Neural progenitor cell (in vitro differentiated cells): ENCODE measurements at regions not wholly inside any gene's neighbourhood (a gene's known extent, or its start where the extent isn't known, plus 50 kb on each side); places are given as distances from the start of the nearest gene placed in this dataset.

Source experiments
- DNase-seq: peaks from one replicate; pipeline ENCODE4 v3.0.0-alpha.2; 2016; ENCODE audit warnings: low spot score
- H2AFZ ChIP-seq: fragments of 200-600 bp; sonication (generic); replicated peaks from 2 replicates; pipeline ENCODE4 v1.6.1; 2016; ENCODE audit warnings: antibody characterized with exemption
- H3F3A ChIP-seq: fragments of 200-600 bp; sonication (generic); 2 replicates; pipeline ENCODE4 v1.6.1; 2016; ENCODE audit warnings: antibody characterized with exemption, low read depth
- H3K27ac ChIP-seq: fragments of 200-600 bp; sonication (generic); 2 replicates; pipeline ENCODE4 v1.5.1; 2016; ENCODE audit warnings: mild to moderate bottlenecking
- H3K27me3 ChIP-seq: fragments of 200-600 bp; sonication (generic); 2 replicates; pipeline ENCODE4 v1.6.1; 2016; ENCODE audit warnings: mild to moderate bottlenecking, moderate library complexity
- H3K36me3 ChIP-seq: fragments of 200-600 bp; sonication (generic); 2 replicates; pipeline ENCODE4 v1.5.1; 2016
- H3K4me1 ChIP-seq: fragments of 200-600 bp; sonication (generic); 2 replicates; pipeline ENCODE4 v1.6.1; 2016; ENCODE audit warnings: mixed run types
- H3K4me2 ChIP-seq: fragments of 200-600 bp; sonication (generic); 2 replicates; pipeline ENCODE4 v1.6.1; 2016
- H3K4me3 ChIP-seq: fragments of 200-600 bp; sonication (generic); 2 replicates; pipeline ENCODE4 v1.5.1; 2016
- H3K79me2 ChIP-seq: fragments of 200-600 bp; sonication (generic); 2 replicates; pipeline ENCODE4 v1.6.1; 2016; ENCODE audit warnings: low read depth
- H3K9ac ChIP-seq: fragments of 200-600 bp; sonication (generic); 2 replicates; pipeline ENCODE4 v1.6.1; 2016
- H3K9me3 ChIP-seq: fragments of 200-600 bp; sonication (generic); 2 replicates; pipeline ENCODE4 v1.5.1; 2016; ENCODE audit warnings: low read depth
- H4K20me1 ChIP-seq: fragments of 200-600 bp; sonication (generic); 2 replicates; pipeline ENCODE4 v1.6.1; 2016; ENCODE audit warnings: low read depth
- H3K27ac Mint-ChIP-seq: 3 replicates; pipeline ENCODE4 v1.8.0; 2021; ENCODE audit warnings: mixed read lengths
- H3K27me3 Mint-ChIP-seq: 2 replicates; pipeline ENCODE4 v1.8.0; 2022; ENCODE audit warnings: low read depth, mild to moderate bottlenecking, inconsistent platforms, moderate library complexity, mixed read lengths; ENCODE audit not compliant: insufficient read depth
- H3K36me3 Mint-ChIP-seq: 3 replicates; pipeline ENCODE4 v1.8.0; 2021; ENCODE audit warnings: mixed read lengths
- H3K4me1 Mint-ChIP-seq: 3 replicates; pipeline ENCODE4 v1.8.0; 2021; ENCODE audit warnings: mixed read lengths
- H3K4me3 Mint-ChIP-seq: 3 replicates; pipeline ENCODE4 v1.8.0; 2021; ENCODE audit warnings: mild to moderate bottlenecking, moderate library complexity, mixed read lengths
- H3K9me3 Mint-ChIP-seq: 3 replicates; pipeline ENCODE4 v1.8.0; 2020; ENCODE audit warnings: mixed read lengths
- EZH2 ChIP-seq: fragments of 200-600 bp; sonication (generic); IDR thresholded peaks from 2 replicates; pipeline ENCODE4 v1.6.1; 2017; ENCODE audit warnings: antibody characterized with exemption, mild to moderate bottlenecking, moderate library complexity
- EZH2phosphoT487 ChIP-seq: fragments of 200-600 bp; sonication (generic); IDR thresholded peaks from 2 replicates; pipeline ENCODE4 v1.6.1; 2017; ENCODE audit warnings: antibody characterized with exemption
- TF ChIP-seq, protein P1 (sequence below): fragments of 200-600 bp; sonication (generic); IDR thresholded peaks from 2 replicates; pipeline ENCODE4 v1.5.1; 2017; ENCODE audit warnings: antibody characterized with exemption, mild to moderate bottlenecking

DNA sequence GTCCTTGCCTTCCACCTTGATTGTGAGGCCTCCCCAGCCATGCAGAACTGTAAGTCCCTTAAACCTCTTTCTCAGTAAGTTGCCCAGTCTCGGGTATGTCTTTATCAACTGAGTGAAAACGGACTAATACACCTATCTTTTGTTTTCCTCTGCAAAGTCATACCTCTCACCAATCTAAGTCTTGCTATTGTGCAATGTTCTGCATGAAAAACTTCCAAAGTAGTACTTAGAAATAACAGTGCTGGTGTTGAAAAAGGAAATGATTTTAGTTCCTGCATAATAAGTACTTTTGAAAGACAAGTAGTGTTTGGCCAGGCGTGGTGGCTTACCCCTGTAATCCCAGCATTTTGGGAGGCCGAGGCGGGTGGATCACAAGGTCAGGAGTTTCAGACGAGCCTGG is 573.5 kb downstream of the ANKRD50 start:
- Mint-ChIP-seq H3K36me3 (no peaks in the 10 kb centered on the region), H3K4me1 (no peaks in the 10 kb centered on the region), H3K9me3 (peaks cover 10% of the 10 kb centered on the region), H3K27me3 (no peaks in the 10 kb centered on the region), H3K4me3 (no peak overlapping the region), H3K27ac (no peak overlapping the region)
- peaks cover 5% of the 10 kb centered on the region for H3K4me1 ChIP-seq
- TF ChIP-seq, protein P1, sequence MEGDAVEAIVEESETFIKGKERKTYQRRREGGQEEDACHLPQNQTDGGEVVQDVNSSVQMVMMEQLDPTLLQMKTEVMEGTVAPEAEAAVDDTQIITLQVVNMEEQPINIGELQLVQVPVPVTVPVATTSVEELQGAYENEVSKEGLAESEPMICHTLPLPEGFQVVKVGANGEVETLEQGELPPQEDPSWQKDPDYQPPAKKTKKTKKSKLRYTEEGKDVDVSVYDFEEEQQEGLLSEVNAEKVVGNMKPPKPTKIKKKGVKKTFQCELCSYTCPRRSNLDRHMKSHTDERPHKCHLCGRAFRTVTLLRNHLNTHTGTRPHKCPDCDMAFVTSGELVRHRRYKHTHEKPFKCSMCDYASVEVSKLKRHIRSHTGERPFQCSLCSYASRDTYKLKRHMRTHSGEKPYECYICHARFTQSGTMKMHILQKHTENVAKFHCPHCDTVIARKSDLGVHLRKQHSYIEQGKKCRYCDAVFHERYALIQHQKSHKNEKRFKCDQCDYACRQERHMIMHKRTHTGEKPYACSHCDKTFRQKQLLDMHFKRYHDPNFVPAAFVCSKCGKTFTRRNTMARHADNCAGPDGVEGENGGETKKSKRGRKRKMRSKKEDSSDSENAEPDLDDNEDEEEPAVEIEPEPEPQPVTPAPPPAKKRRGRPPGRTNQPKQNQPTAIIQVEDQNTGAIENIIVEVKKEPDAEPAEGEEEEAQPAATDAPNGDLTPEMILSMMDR: no peak
- TF ChIP-seq EZH2phosphoT487 (no peak), EZH2 (no peak)
- no peak overlapping the region for H3K4me3 ChIP-seq
- H3K9ac ChIP-seq: no peak overlapping the region
- H3K27ac ChIP-seq: no peak overlapping the region
- no peak overlapping the region for H3K4me2 ChIP-seq
- DNase-seq: no peak
- no peaks in the 10 kb centered on the region for H3F3A ChIP-seq
- no peaks in the 10 kb centered on the region for H3K79me2 ChIP-seq
- H3K27me3 ChIP-seq: no peaks in the 10 kb centered on the region
- no peaks in the 10 kb centered on the region for H4K20me1 ChIP-seq
- no peak overlapping the region for H2AFZ ChIP-seq
- peaks cover 2% of the 10 kb centered on the region for H3K9me3 ChIP-seq
- H3K36me3 ChIP-seq: no peaks in the 10 kb centered on the region

DNA sequence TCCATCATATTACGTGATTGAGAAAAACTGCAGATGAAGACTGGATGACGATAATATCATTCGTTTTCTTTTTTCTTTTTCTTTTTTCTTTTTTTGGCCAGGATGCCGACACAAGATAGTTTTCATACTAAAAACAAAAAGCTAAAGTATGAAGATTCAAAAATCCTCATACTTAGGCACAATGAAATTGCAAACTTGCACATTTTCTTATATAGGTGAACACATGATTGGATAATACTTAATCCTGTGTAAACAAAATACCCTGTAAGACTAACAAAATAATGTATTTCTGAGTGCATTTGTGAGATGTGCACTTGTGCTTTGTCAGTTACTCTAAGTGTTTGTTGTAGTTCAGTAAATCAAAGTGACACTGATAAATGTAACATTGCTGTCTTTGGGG is 568.9 kb downstream of the ANKRD50 start:
- TF ChIP-seq, protein P1: no peak
- no peak for TF ChIP-seq EZH2
- no peak for TF ChIP-seq EZH2phosphoT487
- Mint-ChIP-seq H3K27me3 (no peaks in the 10 kb centered on the region), H3K9me3 (peaks cover 2% of the 10 kb centered on the region)

DNA sequence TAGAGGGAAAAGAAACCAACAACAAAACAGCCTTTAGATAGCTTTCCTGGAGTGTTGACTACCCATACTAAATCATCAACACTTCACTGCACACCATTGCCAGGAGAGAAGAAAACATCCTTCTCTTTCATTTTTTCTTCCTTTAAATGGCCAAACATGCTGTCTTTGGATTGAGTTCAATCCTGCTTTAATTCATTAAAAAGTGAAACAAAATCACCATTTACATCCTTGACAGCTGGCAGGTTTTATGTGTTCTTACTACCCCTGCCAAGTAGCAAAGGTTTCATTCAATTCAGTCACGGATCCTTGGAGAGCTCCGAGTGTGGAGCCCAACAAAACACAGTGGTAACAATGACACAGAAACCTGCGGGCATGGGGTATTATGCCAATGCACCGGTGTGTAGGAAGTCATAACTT is 568.3 kb downstream of the ANKRD50 start:
- Histone ChIP-seq H3K79me2 (no peaks in the 10 kb centered on the region), H3K4me3 (no peak overlapping the region), H3K9ac (no peak overlapping the region), H3K36me3 (no peaks in the 10 kb centered on the region), H3K4me1 (peaks cover 9% of the 10 kb centered on the region), H3F3A (no peaks in the 10 kb centered on the region), H3K4me2 (no peak overlapping the region), H4K20me1 (no peaks in the 10 kb centered on the region), H3K27ac (no peak overlapping the region), H2AFZ (peak overlapping the region; percentile 61), H3K9me3 (no peaks in the 10 kb centered on the region), H3K27me3 (no peaks in the 10 kb centered on the region)
- H3K36me3 Mint-ChIP-seq: no peaks in the 10 kb centered on the region
- no peak overlapping the region for H3K27ac Mint-ChIP-seq
- H3K9me3 Mint-ChIP-seq: no peaks in the 10 kb centered on the region
- H3K4me3 Mint-ChIP-seq: no peak overlapping the region
- no peak for DNase-seq
- H3K4me1 Mint-ChIP-seq: no peaks in the 10 kb centered on the region
- H3K27me3 Mint-ChIP-seq: no peaks in the 10 kb centered on the region
- TF ChIP-seq, protein P1: no peak
- no peak for TF ChIP-seq EZH2

More for the DNA sequence above, 568.9 kb downstream of the ANKRD50 start:
- Mint-ChIP-seq H3K27ac (no peak overlapping the region), H3K4me3 (no peak overlapping the region), H3K4me1 (no peaks in the 10 kb centered on the region), H3K36me3 (no peaks in the 10 kb centered on the region)
- no peaks in the 10 kb centered on the region for H3K27me3 ChIP-seq
- no peak overlapping the region for H3K9ac ChIP-seq
- H4K20me1 ChIP-seq: no peaks in the 10 kb centered on the region
- no peaks in the 10 kb centered on the region for H3F3A ChIP-seq
- no peak overlapping the region for H3K4me2 ChIP-seq
- H3K4me3 ChIP-seq: no peak overlapping the region
- H3K27ac ChIP-seq: no peak overlapping the region
- no peaks in the 10 kb centered on the region for H3K36me3 ChIP-seq
- no peaks in the 10 kb centered on the region for H3K9me3 ChIP-seq
- H3K79me2 ChIP-seq: no peaks in the 10 kb centered on the region
- no peak overlapping the region for H2AFZ ChIP-seq
- peaks cover 9% of the 10 kb centered on the region for H3K4me1 ChIP-seq
- no peak for DNase-seq

DNA sequence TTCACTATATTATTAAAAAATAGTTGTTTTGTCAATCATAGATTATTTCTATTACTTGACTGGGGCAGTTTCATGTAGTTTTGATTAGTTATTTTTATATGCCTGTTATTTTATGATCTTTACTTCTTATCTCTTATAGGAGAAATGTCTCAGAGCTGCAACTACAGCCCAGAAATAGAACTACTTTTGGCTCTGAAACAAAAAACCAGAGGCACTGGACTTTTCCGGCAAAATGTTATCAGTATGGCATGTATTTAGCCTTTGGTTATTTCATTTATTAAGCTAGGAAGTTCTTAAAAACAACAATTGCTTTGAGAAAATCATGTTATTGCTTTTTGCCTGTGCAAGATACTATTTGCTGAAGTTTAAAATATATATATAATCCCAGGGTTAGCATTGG is 566.5 kb downstream of the ANKRD50 start:
- no peaks in the 10 kb centered on the region for H3K36me3 Mint-ChIP-seq
- no peaks in the 10 kb centered on the region for H3K4me1 Mint-ChIP-seq

More for the DNA sequence above, 566.5 kb downstream of the ANKRD50 start:
- Histone ChIP-seq H3K9me3 (no peaks in the 10 kb centered on the region), H3K27ac (no peak overlapping the region), H4K20me1 (no peaks in the 10 kb centered on the region), H3K27me3 (no peaks in the 10 kb centered on the region), H3K79me2 (no peaks in the 10 kb centered on the region), H3K9ac (no peak overlapping the region), H3K4me3 (no peak overlapping the region), H2AFZ (no peak overlapping the region), H3K36me3 (no peaks in the 10 kb centered on the region), H3K4me2 (no peak overlapping the region), H3F3A (no peaks in the 10 kb centered on the region), H3K4me1 (peaks cover 9% of the 10 kb centered on the region)
- no peaks in the 10 kb centered on the region for H3K27me3 Mint-ChIP-seq
- no peaks in the 10 kb centered on the region for H3K9me3 Mint-ChIP-seq
- TF ChIP-seq, protein P1: no peak
- TF ChIP-seq EZH2phosphoT487 (no peak), EZH2 (no peak)
- H3K27ac Mint-ChIP-seq: no peak overlapping the region
- no peak for DNase-seq
- no peak overlapping the region for H3K4me3 Mint-ChIP-seq
